NCI-H82 (cell line): ENCODE measurements at regions not wholly inside any gene's neighbourhood (a gene's known extent, or its start where the extent isn't known, plus 50 kb on each side); places are given as distances from the start of the nearest gene placed in this dataset.
A peak's percentile ranks its signal among the peaks of the same experiment; 100 is the strongest.

Experiments
- DNase-seq: peaks from one replicate; lab custom pipeline; 2025; lab: John Stamatoyannopoulos, UW

- DNase-seq, result no peak
Measured at GRCh38 chr2:176502619-176503018, 233.4 kb downstream of the MTX2 start.

- no peak for DNase-seq
Measured at GRCh38 chr2:176503776-176504175, 234.5 kb downstream of the MTX2 start.

- peak; percentile 75 for DNase-seq
Measured at GRCh38 chr2:176504440-176504839, 235.2 kb downstream of the MTX2 start.

- peak; percentile 53 for DNase-seq
Measured at GRCh38 chr2:176507786-176508185, 238.5 kb downstream of the MTX2 start.

GRCh38 chr2:176508374-176508773, 239.1 kb downstream of the MTX2 start:
- DNase-seq, result peak; percentile 49

- DNase-seq, result peak; percentile 94
Measured at GRCh38 chr2:176508984-176509740, 239.9 kb downstream of the MTX2 start.

- no peak for DNase-seq
Measured at GRCh38 chr2:176514276-176514675, 245.0 kb downstream of the MTX2 start.

- DNase-seq, result no peak
Measured at GRCh38 chr2:176514805-176515500, 245.7 kb downstream of the MTX2 start.

GRCh38 chr2:176516051-176516602, 246.9 kb downstream of the MTX2 start:
- no peak for DNase-seq

GRCh38 chr2:176518823-176519222, 249.6 kb downstream of the MTX2 start:
- DNase-seq, result no peak

- no peak for DNase-seq
Measured at GRCh38 chr2:176521878-176522670, 252.8 kb downstream of the MTX2 start.

- DNase-seq, result no peak
Measured at GRCh38 chr2:176525086-176525485, 255.8 kb downstream of the MTX2 start.

- DNase-seq, result no peak
Measured at GRCh38 chr2:176526995-176527901, 258.0 kb downstream of the MTX2 start.

GRCh38 chr2:176531608-176532007, 262.4 kb downstream of the MTX2 start:
- DNase-seq, result no peak

- no peak for DNase-seq
Measured at GRCh38 chr2:176533505-176534193, 264.4 kb downstream of the MTX2 start.

GRCh38 chr2:176534798-176535466, 265.7 kb downstream of the MTX2 start:
- DNase-seq, result no peak

- DNase-seq, result no peak
Measured at GRCh38 chr2:176535467-176536113, 266.3 kb downstream of the MTX2 start.

GRCh38 chr2:176536439-176537133, 267.3 kb downstream of the MTX2 start:
- no peak for DNase-seq

- no peak for DNase-seq
Measured at GRCh38 chr2:176537932-176538331, 268.7 kb downstream of the MTX2 start.
